Left ventricle myocardium inferior (tissue), 1 donor: ENCODE measurements at regions not wholly inside any gene's neighbourhood (a gene's known extent, or its start where the extent isn't known, plus 50 kb on each side); places are given as distances from the start of the nearest gene placed in this dataset.

Source experiments
- DNase-seq: peaks from one replicate; pipeline ENCODE4 v3.0.0-alpha.2; 2020
- H3K27ac ChIP-seq: fragments of 200-600 bp; replicated peaks from 2 replicates; pipeline ENCODE4 v1.8.0; 2021
- H3K27me3 ChIP-seq: fragments of 200-600 bp; 2 replicates; pipeline ENCODE4 v1.8.0; 2021; ENCODE audit warnings: low read depth
- H3K36me3 ChIP-seq: fragments of 200-600 bp; 2 replicates; pipeline ENCODE4 v1.8.0; 2021
- H3K4me1 ChIP-seq: fragments of 200-600 bp; 2 replicates; pipeline ENCODE4 v1.8.0; 2021
- H3K4me3 ChIP-seq: fragments of 200-600 bp; 2 replicates; pipeline ENCODE4 v1.8.0; 2021; ENCODE audit warnings: mild to moderate bottlenecking, moderate library complexity
- H3K9me3 ChIP-seq: fragments of 200-600 bp; replicated peaks from 2 replicates; pipeline ENCODE4 v1.8.0; 2021
- CTCF ChIP-seq: fragments of 200-600 bp; IDR thresholded peaks from 2 replicates; pipeline ENCODE4 v1.8.0; 2021; ENCODE audit warnings: antibody characterized with exemption, mild to moderate bottlenecking, borderline replicate concordance
- intact Hi-C: fragments of 100-400 bp; cut with micrococcal nuclease; formaldehyde crosslinking; loops from one replicate; pipeline ENCODE4 v1.11.0; 2022
- donor health status: DM: no; HTN: yes; CAD: no; lungs with severe emphysema.

- Histone ChIP-seq H3K36me3 (no peaks in the 10 kb centered on the region), H3K27ac (no peak overlapping the region), H3K27me3 (no peaks in the 10 kb centered on the region), H3K4me1 (no peaks in the 10 kb centered on the region), H3K9me3 (no peaks in the 10 kb centered on the region), H3K4me3 (no peak overlapping the region)
- no peak for DNase-seq
- TF ChIP-seq CTCF: no peak
- intact Hi-C loops: no loop called here
Measured at GRCh38 chr3:34386309-34386708, 587.9 kb downstream of the PDCD6IP start.

GRCh38 chr3:34387826-34388564, 589.6 kb downstream of the PDCD6IP start:
- no peaks in the 10 kb centered on the region for H3K36me3 ChIP-seq
- DNase-seq: no peak
- H3K9me3 ChIP-seq: peaks cover 8% of the 10 kb centered on the region
- H3K4me1 ChIP-seq: no peaks in the 10 kb centered on the region
- no peak for TF ChIP-seq CTCF
- intact Hi-C loops: no loop called here
- H3K27me3 ChIP-seq: no peaks in the 10 kb centered on the region
- H3K27ac ChIP-seq: no peak overlapping the region
- no peak overlapping the region for H3K4me3 ChIP-seq

DNA sequence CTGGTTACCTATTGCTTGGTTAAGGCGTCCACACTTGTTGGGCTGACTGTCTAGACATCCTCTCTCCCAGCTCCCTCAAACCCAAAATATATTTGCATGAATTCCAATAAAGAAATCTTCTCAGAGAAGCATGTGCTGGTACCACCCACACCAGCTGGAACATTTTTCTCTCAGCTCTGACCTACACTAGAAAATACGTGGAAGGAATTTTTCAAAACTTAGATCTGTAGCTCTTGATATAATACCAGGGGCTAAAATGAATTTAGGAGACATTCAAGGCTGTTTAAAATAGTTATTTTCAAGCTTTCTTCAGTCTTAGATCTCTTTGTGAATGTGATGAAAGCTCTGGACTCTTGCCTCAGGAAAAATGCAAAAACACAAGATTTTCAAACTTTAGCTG, 590.4 kb downstream of the PDCD6IP start:
- Histone ChIP-seq H3K4me3 (no peak overlapping the region), H3K9me3 (peaks cover 16% of the 10 kb centered on the region), H3K4me1 (no peaks in the 10 kb centered on the region), H3K27me3 (no peaks in the 10 kb centered on the region), H3K36me3 (no peaks in the 10 kb centered on the region), H3K27ac (no peak overlapping the region)
- no peak for DNase-seq
- no peak for TF ChIP-seq CTCF
- intact Hi-C loops: no loop called here

- intact Hi-C loops: no loop called here
- H3K9me3 ChIP-seq: peaks cover 29% of the 10 kb centered on the region
- H3K4me3 ChIP-seq: no peak overlapping the region
- no peaks in the 10 kb centered on the region for H3K27me3 ChIP-seq
- no peak for TF ChIP-seq CTCF
- H3K4me1 ChIP-seq: no peaks in the 10 kb centered on the region
- no peak for DNase-seq
- H3K36me3 ChIP-seq: no peaks in the 10 kb centered on the region
- no peak overlapping the region for H3K27ac ChIP-seq
Measured at GRCh38 chr3:34394978-34395748, 596.7 kb downstream of the PDCD6IP start.

GRCh38 chr3:34396288-34396687, 597.9 kb downstream of the PDCD6IP start:
- Histone ChIP-seq H3K9me3 (peaks cover 33% of the 10 kb centered on the region), H3K27ac (no peak overlapping the region), H3K27me3 (no peaks in the 10 kb centered on the region), H3K4me3 (no peak overlapping the region), H3K36me3 (no peaks in the 10 kb centered on the region), H3K4me1 (no peaks in the 10 kb centered on the region)
- DNase-seq: no peak
- no peak for TF ChIP-seq CTCF
- intact Hi-C loops: no loop called here
